Tongue (tissue), 1 donor: ENCODE measurements at regions not wholly inside any gene's neighbourhood (a gene's known extent, or its start where the extent isn't known, plus 50 kb on each side); places are given as distances from the start of the nearest gene placed in this dataset.

Experiments
- DNase-seq: peaks from one replicate; pipeline ENCODE4 v3.0.0-alpha.2; 2015

- DNase-seq = no peak
Measured at GRCh38 chr3:124542214-124542869, 187.9 kb upstream of the UMPS start.

DNA sequence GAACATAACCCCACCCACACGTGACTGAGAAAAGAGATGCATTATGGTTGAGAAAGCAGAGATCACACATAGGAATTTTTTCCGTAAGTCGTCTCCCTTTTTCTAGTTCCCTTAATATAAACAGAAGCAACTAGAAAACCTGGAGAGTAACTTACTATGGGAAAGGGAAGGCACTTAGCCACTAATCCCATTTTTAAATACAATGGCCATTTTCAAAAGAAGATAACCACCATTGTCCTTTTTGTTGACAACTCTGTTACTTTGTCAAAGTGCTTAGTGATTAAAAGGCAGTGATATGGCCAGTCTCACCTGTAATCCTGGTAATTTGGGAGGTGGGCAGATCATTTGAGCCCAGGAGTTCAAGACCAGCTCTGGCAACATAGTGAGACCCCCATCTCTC lies 184.4 kb upstream of the UMPS start:
- DNase-seq = no peak

- no peak for DNase-seq
Measured at GRCh38 chr3:124552224-124552623, 178.0 kb upstream of the UMPS start.

GRCh38 chr3:124553178-124553577 lies 177.1 kb upstream of the UMPS start:
- DNase-seq = no peak

DNA sequence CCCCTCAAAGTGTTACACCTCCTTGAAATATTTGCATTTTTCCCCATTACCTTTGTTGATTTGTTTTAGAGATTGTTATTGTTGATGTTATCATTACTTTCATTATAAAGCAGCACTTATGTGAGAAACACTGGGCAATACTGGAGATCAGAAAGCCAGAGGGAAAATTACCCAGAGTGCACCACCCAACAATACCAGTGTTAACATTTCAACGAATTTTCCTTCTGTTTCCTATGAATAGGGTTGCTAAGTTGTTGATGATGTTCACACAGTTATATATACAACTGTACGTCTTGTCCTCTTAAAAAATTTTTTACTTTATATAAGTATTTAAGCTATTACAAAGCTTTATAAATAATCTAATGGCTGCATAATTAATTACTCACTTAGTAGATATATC lies 173.6 kb upstream of the UMPS start:
- DNase-seq = no peak

DNA sequence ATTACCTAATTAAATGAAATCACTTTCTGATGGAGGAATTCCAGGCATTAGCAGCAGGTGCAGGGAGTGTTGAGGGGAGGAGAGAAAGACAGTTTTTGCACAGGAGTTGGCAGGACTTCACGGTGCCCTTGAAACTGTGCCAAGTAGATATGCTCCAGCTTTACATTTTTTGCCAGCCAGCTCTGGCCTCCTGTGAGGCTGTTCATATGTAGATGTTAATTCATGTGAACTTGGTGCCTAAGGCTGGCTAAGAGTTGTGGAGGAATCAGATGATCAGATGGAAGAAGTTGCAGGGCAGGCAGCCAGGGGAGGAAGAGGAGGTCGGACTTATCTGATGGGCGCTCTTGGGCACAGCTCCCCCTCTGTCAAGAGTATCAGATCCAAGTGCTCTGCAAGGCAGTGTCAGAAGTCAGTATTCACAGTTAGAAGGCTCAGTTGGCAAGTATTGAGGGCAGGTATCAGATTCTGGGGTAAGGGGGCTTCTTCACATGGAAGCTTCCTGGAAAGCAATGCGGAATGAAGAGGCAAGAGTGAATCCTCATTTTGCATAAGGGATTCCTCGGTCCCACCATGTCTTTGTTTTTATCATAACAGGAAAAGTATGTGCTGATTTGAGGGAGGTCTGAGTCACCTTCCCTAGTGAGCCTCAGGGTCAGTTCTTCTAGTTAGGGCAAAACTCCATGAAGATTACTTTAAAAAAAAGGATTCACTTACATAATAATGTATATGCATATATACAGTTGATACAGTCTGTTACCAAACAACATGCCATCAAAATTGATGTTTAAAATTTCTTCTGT lies 172.6 kb upstream of the UMPS start:
- DNase-seq = peak; percentile 62

GRCh38 chr3:124558991-124559845 lies 171.0 kb upstream of the UMPS start:
- DNase-seq = peak; percentile 95

- peak; percentile 90 for DNase-seq
Measured at GRCh38 chr3:124559846-124560574, 170.2 kb upstream of the UMPS start.

DNA sequence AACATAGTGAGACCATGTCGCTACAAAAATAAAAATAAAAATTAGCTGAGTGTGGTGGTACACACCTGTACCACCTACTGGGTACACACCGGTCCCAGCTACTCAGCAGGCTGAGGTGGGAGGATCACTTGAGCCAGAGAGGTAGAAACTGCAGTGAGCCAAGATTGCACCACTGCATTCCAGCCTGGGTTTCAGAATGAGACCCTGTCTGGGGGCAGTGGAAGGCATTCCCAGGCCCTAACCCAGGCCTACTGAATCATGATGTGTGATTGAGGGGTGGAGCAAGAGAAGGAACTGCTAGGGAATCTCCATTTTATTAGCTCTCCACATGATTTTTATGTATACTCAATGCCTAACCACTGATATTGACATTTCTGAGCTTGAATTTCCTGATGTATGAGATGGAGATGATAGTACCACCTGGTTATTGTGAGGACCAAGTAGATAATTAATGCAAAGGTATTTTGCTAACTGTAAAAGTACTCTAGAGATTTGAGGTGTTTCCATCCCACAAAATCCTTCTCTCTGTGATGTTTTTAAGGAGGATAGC lies 169.5 kb upstream of the UMPS start:
- no peak for DNase-seq

GRCh38 chr3:124562769-124563168 lies 167.5 kb upstream of the UMPS start:
- no peak for DNase-seq

- DNase-seq = no peak
Measured at GRCh38 chr3:124563376-124563775, 166.9 kb upstream of the UMPS start.

GRCh38 chr3:124565013-124565412 lies 165.2 kb upstream of the UMPS start:
- DNase-seq = peak; percentile 94

GRCh38 chr3:124565551-124565950 lies 164.7 kb upstream of the UMPS start:
- no peak for DNase-seq

DNA sequence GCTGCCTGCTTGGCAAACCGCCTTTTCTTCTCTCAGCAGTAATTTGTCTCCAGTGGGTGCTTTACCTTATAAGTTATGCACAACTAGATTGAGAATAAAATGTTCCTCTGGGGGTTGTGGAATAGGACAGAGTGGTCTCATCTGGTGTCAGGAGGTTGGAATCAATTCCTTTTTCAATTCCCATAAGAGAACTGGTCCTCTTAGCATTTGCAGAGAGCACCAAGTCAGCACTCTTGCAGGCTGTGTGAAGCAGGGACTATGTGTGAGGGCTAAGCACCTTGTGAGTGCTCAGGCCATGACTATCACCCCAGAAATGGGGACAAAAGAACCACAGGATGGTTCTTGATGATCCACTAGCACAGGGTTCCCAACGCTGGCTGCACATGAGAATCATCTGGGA lies 163.6 kb upstream of the UMPS start:
- no peak for DNase-seq

DNA sequence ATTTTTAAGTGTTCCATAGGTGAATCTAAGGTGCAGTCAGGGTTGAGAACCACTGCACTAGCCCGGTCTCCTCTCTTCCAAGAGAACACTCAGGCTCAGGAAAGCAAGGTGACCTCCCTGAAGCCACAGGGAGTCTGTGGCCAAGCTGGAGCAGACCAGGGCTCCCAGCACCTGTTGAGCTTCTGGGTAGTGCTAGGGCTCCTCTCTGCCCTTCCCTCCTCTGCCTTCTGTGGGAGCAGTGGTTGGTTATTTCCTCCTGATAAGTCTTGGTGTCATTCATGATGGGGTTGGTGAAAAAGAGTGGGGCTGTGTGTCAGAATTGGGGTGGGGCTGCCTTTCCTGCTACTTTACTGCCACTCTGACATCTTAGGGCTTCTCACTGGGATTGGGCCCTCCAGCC lies 163.1 kb upstream of the UMPS start:
- no peak for DNase-seq

GRCh38 chr3:124569761-124570160 lies 160.5 kb upstream of the UMPS start:
- no peak for DNase-seq

- DNase-seq = no peak
Measured at GRCh38 chr3:124570232-124570631, 160.0 kb upstream of the UMPS start.

DNA sequence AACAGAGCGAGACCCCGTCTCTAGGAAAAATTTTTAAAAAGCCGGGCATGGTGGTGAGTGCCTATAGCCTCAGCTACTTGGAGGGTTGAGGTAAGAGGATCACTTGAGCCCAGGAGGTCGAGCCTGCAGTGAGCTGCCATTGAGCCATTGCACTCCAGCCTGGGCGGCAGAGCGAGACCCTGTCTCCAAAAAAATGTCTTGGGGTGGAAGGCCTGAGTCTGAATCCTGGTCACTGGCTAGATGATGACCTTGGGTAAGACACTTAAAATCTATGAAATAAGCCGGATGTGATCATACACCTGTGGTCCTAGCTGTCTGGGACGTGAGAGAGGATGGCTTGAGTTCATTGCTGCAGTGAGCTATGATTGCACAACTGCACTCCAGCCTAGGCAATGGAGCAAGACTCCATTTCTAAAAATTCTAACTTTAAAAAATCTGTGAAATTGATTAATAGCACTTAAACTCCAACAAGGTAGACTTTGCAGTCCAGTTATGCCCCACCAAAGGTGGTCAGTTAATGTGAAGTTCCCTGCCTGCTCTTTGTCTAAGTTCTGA lies 157.3 kb upstream of the UMPS start:
- DNase-seq = no peak

DNA sequence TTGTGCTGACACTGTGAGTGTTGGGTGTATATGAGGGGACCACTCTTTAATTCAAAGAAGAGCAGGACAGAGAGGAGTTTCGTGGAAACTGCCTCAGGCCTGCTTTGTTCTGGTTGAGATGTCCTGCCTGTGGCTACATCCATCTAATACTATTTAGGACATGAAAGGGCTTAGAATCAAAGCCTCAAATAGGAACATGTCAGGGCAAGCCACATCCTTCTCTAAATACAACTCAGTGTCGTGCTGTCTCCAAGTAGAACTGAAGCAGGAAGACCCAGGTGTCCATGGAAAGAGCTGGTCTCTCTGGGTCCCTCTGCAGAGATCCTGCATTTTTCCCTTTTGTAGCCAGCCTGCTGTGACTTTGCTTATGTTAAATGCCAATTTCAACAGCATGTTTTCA lies 156.2 kb upstream of the UMPS start:
- DNase-seq = no peak

GRCh38 chr3:124576565-124577493 lies 153.4 kb upstream of the UMPS start:
- no peak for DNase-seq
